Panc1 (cell line): ENCODE measurements at regions not wholly inside any gene's neighbourhood (a gene's known extent, or its start where the extent isn't known, plus 50 kb on each side); places are given as distances from the start of the nearest gene placed in this dataset.

Experiments
- POLR2AphosphoS5 ChIP-seq: IDR thresholded peaks from 2 replicates; pipeline ENCODE4 v1.6.1; 2012; ENCODE audit warnings: mild to moderate bottlenecking, low read depth, low read length, moderate library complexity
- REST ChIP-seq, 2 experiments: IDR thresholded peaks; 2 replicates each; pipeline ENCODE4 v1.6.1; 2011 to 2012; ENCODE audit warnings: low read depth in 2 of 2, control low read depth in 1 of 2, low read length in 1 of 2, mild to moderate bottlenecking in 1 of 2, moderate library complexity in 1 of 2; ENCODE audit not compliant: insufficient read depth in 1 of 2
- TCF7L2 ChIP-seq: IDR thresholded peaks from 2 replicates; pipeline ENCODE4 v1.6.1; 2011; ENCODE audit warnings: mild to moderate bottlenecking, low read depth, low read length, inconsistent platforms
- TF ChIP-seq, protein P1 (sequence below): fragments of 450-650 bp; IDR thresholded peaks from 2 replicates; pipeline ENCODE4 v1.5.1; 2017; ENCODE audit warnings: mild to moderate bottlenecking

DNA sequence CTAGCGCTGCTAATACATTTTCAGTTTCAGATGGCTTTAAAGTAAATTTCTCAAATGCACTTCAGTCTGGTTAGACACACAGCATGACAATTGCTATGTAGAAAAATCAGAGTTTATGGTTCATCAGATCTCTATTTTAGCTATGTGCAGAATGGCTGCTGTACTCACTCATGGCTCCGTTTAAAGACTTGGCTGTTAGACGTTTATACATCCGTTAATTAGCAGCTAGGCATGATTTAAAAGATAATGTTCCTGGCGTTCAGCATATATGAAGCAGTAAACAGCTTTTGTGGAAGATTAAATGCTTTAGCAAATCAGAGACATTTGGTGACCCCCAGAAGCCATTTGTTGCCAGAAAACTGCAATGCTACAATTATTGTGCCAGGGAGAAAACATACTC is 350.0 kb upstream of the MANEA start:
- TF ChIP-seq REST (IDR thresholded peaks at IDR 0.05; ENCODE audit: insufficient read depth in 1 of 2, low read depth in 2 of 2, low read length in 1 of 2) (no peak), TCF7L2 (no peak), POLR2AphosphoS5 (no peak)
- TF ChIP-seq, protein P1, sequence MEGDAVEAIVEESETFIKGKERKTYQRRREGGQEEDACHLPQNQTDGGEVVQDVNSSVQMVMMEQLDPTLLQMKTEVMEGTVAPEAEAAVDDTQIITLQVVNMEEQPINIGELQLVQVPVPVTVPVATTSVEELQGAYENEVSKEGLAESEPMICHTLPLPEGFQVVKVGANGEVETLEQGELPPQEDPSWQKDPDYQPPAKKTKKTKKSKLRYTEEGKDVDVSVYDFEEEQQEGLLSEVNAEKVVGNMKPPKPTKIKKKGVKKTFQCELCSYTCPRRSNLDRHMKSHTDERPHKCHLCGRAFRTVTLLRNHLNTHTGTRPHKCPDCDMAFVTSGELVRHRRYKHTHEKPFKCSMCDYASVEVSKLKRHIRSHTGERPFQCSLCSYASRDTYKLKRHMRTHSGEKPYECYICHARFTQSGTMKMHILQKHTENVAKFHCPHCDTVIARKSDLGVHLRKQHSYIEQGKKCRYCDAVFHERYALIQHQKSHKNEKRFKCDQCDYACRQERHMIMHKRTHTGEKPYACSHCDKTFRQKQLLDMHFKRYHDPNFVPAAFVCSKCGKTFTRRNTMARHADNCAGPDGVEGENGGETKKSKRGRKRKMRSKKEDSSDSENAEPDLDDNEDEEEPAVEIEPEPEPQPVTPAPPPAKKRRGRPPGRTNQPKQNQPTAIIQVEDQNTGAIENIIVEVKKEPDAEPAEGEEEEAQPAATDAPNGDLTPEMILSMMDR = no peak
